ENCODE measurements at regions not wholly inside any gene's neighbourhood (a gene's known extent, or its start where the extent isn't known, plus 50 kb on each side); places are given as distances from the start of the nearest gene placed in this dataset.
A peak's percentile ranks its signal among the peaks of the same experiment; 100 is the strongest.

DNA sequence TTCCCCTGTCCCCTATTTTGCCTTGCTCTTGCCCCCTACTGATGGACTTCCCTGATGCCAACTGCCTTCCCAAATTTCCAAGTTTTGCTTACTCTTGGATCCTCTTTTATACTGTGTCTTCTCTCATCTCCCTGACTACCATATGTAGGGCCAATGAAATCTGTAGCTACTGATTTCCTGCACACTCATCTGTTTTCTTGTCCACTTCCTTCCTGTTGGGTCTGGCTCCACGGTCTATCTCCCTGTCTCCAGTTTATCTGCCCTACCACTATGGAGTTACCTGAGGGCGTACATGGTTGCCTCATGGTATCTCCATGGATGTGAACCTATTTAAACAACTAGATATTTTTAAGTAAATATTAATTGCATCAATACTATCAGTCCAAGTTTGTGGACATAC is 140.3 kb upstream of the MCHR2 start:
- DNase-seq: no peak

DNA sequence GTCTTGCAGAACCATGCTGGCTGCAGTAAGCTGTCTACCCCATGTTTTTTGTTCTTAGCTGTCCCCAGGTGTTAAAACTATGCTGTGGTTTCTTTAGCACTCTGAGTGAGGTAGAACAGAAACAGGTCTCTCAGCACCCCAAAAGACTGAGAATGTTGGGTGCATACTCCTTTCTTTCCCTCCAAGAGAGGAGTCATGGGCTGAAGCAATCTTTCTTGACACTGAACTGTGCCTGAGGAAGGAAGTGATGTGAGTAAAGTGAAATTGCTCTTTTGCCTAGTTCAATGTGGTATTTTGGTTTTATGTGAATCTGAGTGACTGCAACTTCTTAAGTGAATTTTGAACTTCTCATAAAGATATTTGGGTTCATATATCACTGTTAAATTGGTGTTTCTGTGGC is 138.0 kb upstream of the MCHR2 start:
- DNase-seq: no peak

DNA sequence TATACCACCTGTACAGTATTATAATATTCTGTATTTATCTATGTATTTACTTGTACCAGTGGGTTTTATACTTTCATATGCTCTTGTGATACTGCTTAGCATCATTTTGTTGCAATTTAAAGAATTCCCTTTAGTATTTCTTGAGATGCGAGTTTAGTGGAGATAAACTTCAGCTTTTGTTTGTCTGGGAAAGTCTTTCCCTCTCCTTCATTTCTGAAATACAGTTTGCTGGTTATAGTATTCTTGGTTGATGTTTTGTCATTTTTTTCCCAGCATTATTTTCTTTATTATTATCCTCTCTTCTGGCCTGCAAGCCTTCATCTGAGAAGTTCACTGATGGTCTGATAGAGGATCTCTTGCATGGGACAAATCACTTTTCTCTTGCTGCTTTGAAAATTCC is 136.6 kb upstream of the MCHR2 start:
- DNase-seq: no peak

- DNase-seq: no peak
Observed at GRCh38 chr6:100126790-100127484, 132.9 kb upstream of the MCHR2 start.

GRCh38 chr6:100121854-100122609 is 128.0 kb upstream of the MCHR2 start:
- DNase-seq: no peak

DNA sequence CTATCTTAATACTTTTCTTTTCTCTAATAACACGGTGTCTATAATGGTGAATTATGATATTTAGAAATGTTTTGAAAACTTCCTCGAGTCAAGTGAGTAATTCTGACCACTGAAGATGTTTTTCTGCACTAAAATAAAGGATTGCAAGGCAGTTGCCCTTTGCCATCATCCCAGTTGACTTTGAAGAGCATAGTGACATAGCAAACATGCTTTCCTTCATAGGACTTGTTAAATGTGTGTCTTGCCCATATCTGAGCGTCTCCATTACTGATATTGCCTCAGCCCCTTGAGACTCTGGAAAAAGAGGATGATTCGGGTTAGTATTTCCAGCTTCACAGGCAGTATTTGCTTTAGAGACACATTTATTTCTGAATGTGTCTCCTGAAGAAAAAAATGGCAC is 125.2 kb upstream of the MCHR2 start:
- DNase-seq: no peak

- DNase-seq: no peak
Observed at GRCh38 chr6:100118301-100118700, 124.3 kb upstream of the MCHR2 start.

- no peak for DNase-seq
Observed at GRCh38 chr6:100117680-100118079, 123.7 kb upstream of the MCHR2 start.

- DNase-seq: peak; percentile 19
Observed at GRCh38 chr6:100116411-100117194, 122.6 kb upstream of the MCHR2 start.

- DNase-seq: no peak
Observed at GRCh38 chr6:100115407-100116101, 121.5 kb upstream of the MCHR2 start.

- no peak for DNase-seq
Observed at GRCh38 chr6:100112855-100113508, 119.0 kb upstream of the MCHR2 start.

DNA sequence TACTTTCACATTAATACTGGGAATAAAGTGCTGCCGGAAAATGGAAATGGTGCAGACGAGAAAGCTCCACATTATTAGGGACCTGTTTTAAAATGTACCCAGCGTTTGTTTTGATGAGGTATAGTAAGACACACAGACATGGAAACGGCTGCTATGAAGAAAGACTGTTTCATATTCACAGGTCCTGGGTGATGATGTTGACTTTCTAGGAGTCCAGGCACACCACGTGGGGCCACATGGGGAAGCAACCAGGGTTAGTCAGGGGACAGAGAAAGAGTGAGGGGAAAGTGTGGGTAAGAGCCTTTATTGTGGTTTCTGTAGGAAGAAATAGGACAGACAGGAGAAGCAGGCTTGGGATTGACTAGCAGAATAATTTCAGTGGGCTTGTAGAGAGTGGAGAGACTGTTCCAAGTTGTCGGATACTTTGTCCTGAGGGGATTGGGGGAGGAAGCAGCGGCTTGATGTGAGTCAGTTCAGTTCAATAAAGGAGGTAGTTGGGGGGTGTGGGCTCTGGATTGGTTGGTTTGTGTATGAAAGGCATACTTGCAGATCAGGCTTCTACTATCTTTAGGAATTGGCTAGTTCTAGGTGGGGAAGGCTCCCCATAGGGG is 112.0 kb upstream of the MCHR2 start:
- DNase-seq: no peak

- DNase-seq: no peak
Observed at GRCh38 chr6:100105138-100105537, 111.1 kb upstream of the MCHR2 start.

- no peak for DNase-seq
Observed at GRCh38 chr6:100103931-100104330, 109.9 kb upstream of the MCHR2 start.

DNA sequence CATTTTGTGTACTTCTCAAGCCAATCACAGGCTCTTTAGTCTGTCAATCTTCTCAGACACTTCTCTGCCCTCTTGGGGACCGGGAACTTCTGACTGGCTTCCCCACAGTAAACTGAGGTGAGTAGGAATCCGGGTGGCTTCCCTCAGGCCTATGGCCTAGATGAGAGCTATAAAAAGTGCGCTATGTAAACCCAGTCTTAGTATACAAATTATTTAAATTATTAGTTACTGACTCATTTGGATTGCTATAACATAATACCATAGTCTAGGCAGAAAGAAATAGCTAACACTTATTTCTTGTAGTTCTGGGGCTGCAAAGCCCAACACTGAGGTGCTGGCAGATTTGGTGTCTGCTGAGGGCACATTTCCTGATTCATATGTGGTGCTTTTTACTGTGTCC is 109.2 kb upstream of the MCHR2 start:
- no peak for DNase-seq

DNA sequence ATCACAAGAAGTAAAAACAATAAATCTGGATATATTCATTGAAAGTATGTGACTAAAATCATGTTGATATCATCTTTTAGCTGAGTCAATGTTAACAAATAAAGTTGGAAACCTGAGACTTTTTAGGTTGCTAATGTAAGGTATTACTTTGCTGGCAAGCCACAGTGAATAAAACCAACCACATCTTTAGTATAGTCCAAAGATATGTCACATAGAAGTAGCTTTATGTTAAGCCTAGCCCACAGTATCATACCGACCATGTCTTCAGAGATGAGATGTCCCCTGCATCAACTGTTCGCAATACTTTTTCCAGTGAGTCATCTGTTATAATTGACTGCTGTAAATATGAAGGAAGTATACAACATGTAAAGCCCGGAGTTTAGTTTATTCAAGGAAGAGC is 107.6 kb upstream of the MCHR2 start:
- no peak for DNase-seq

- no peak for DNase-seq
Observed at GRCh38 chr6:100100776-100101175, 106.8 kb upstream of the MCHR2 start.

DNA sequence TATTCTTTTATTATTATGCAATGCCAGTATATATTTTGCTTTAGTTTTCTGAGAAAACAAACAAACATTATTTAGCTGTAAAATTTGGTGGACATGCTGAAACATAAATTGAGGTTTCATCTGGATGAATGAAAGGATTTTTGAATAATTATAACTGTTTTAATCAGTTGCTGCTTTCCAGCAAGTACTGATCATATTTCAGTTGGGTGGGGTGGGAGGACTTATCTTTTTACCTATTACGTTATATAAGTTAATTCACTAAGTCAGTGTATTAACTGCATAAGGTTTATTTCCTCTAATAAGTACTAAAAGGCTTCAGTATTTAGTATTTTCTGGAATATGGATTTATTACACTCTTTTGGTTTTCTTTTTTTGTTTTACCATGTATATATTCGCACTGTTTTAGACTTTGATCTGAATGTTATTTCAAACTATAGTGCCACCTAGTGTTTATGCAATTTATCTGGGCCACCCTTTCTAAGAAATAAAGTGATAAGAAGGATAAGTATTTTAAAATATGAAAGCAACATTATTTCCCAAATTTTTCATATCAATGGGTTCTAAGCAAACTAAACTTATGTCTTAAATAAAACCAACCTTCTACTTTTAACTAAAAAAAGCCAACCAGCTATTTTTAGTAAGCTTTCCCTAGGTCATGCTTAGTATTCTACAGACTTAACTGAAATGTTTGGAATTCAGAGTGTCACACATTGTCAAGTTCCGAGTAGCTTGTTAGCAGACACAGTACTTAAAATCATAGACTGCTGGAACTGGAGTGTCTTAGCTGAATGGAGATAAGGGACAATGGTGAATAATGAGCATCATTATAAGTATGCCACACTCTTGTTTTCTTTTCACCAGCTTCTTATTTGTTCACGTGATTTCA is 105.4 kb upstream of the MCHR2 start:
- no peak for DNase-seq

GRCh38 chr6:100096936-100097335 is 102.9 kb upstream of the MCHR2 start:
- no peak for DNase-seq

GRCh38 chr6:100096341-100096740 is 102.3 kb upstream of the MCHR2 start:
- no peak for DNase-seq

- no peak for DNase-seq
Observed at GRCh38 chr6:100093405-100093804, 99.4 kb upstream of the MCHR2 start.
